ENCODE measurements at regions not wholly inside any gene's neighbourhood (a gene's known extent, or its start where the extent isn't known, plus 50 kb on each side); places are given as distances from the start of the nearest gene placed in this dataset.

DNA sequence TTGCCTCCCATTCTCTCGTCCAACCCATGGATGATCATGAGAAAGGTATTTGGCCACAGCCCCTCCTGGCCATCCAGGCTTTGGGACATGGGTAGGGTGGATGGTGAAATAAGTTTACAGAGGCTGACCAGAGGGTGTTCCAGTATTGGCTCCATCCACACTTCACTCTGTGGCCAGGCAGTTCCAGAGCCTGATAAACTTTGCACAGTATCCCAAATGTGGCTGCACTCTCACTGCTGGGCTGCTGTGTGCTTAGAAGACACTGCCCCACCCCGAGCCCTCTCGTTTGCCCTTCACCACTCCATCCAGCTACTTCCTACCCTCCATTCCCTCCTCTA is 72.0 kb upstream of the ZMIZ1 start:
- TF ChIP-seq POLR2A (IDR thresholded peaks at IDR 0.05): no peak
- TF ChIP-seq, protein P1, sequence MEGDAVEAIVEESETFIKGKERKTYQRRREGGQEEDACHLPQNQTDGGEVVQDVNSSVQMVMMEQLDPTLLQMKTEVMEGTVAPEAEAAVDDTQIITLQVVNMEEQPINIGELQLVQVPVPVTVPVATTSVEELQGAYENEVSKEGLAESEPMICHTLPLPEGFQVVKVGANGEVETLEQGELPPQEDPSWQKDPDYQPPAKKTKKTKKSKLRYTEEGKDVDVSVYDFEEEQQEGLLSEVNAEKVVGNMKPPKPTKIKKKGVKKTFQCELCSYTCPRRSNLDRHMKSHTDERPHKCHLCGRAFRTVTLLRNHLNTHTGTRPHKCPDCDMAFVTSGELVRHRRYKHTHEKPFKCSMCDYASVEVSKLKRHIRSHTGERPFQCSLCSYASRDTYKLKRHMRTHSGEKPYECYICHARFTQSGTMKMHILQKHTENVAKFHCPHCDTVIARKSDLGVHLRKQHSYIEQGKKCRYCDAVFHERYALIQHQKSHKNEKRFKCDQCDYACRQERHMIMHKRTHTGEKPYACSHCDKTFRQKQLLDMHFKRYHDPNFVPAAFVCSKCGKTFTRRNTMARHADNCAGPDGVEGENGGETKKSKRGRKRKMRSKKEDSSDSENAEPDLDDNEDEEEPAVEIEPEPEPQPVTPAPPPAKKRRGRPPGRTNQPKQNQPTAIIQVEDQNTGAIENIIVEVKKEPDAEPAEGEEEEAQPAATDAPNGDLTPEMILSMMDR (IDR thresholded peaks at IDR 0.05): no peak

All from thyroid gland (tissue), 4 donors.